ENCODE measurements at regions not wholly inside any gene's neighbourhood (a gene's known extent, or its start where the extent isn't known, plus 50 kb on each side); places are given as distances from the start of the nearest gene placed in this dataset.

- TF ChIP-seq SPI1 (IDR thresholded peaks at IDR 0.05; ENCODE audit: borderline replicate concordance, low read depth) (no peak), GABPA (IDR thresholded peaks at IDR 0.05; ENCODE audit: low read depth) (no peak), CTCF (IDR thresholded peaks at IDR 0.05; ENCODE audit: insufficient read depth, low read length) (no peak), REST (IDR thresholded peaks at IDR 0.05; ENCODE audit: insufficient replicate concordance, low read depth) (no peak), POLR2AphosphoS5 (IDR thresholded peaks at IDR 0.05; ENCODE audit: low read depth) (no peak)
- no peak for DNase-seq (ENCODE audit: low read depth in 1 of 2, low spot score in 1 of 2)
- Histone ChIP-seq H3K27me3 (ENCODE audit: insufficient read depth, poor library complexity, severe bottlenecking) (no peaks in the 10 kb centered on the region), H3K4me3 (replicated peaks; ENCODE audit: insufficient read depth, low read length) (no peak overlapping the region), H3K27ac (replicated peaks) (no peak overlapping the region)
Measured at GRCh38 chr15:98230975-98231374, 270.5 kb downstream of the ARRDC4 start.

GRCh38 chr15:98231696-98232440 lies 271.4 kb downstream of the ARRDC4 start:
- no peaks in the 10 kb centered on the region for H3K27me3 ChIP-seq (ENCODE audit: insufficient read depth, poor library complexity, severe bottlenecking)
- H3K27ac ChIP-seq (replicated peaks): no peak overlapping the region
- H3K4me3 ChIP-seq (replicated peaks; ENCODE audit: insufficient read depth, low read length): no peak overlapping the region
- no peak for TF ChIP-seq POLR2AphosphoS5 (IDR thresholded peaks at IDR 0.05; ENCODE audit: low read depth)
- no peak for TF ChIP-seq REST (IDR thresholded peaks at IDR 0.05; ENCODE audit: insufficient replicate concordance, low read depth)
- TF ChIP-seq CTCF (IDR thresholded peaks at IDR 0.05; ENCODE audit: insufficient read depth, low read length): no peak
- no peak for TF ChIP-seq SPI1 (IDR thresholded peaks at IDR 0.05; ENCODE audit: borderline replicate concordance, low read depth)
- TF ChIP-seq GABPA (IDR thresholded peaks at IDR 0.05; ENCODE audit: low read depth): no peak
- DNase-seq (ENCODE audit: low read depth in 1 of 2, low spot score in 1 of 2): no peak

GRCh38 chr15:98232761-98233160 lies 272.3 kb downstream of the ARRDC4 start:
- Histone ChIP-seq H3K27me3 (ENCODE audit: insufficient read depth, poor library complexity, severe bottlenecking) (no peaks in the 10 kb centered on the region), H3K27ac (replicated peaks) (no peak overlapping the region), H3K4me3 (replicated peaks; ENCODE audit: insufficient read depth, low read length) (no peak overlapping the region)
- TF ChIP-seq POLR2AphosphoS5 (IDR thresholded peaks at IDR 0.05; ENCODE audit: low read depth): no peak
- TF ChIP-seq REST (IDR thresholded peaks at IDR 0.05; ENCODE audit: insufficient replicate concordance, low read depth): no peak
- no peak for TF ChIP-seq GABPA (IDR thresholded peaks at IDR 0.05; ENCODE audit: low read depth)
- no peak for TF ChIP-seq SPI1 (IDR thresholded peaks at IDR 0.05; ENCODE audit: borderline replicate concordance, low read depth)
- no peak for TF ChIP-seq CTCF (IDR thresholded peaks at IDR 0.05; ENCODE audit: insufficient read depth, low read length)
- DNase-seq (ENCODE audit: low read depth in 1 of 2, low spot score in 1 of 2): no peak
